ENCODE measurements at regions not wholly inside any gene's neighbourhood (a gene's known extent, or its start where the extent isn't known, plus 50 kb on each side); places are given as distances from the start of the nearest gene placed in this dataset.

- TF ChIP-seq ZNF462 (CRISPR knock-in tag; IDR thresholded peaks at IDR 0.05) (no peak), CTCF (conservative IDR thresholded peaks at IDR 0.05; ENCODE audit: low read depth in 2 of 2) (no peak), NANOG (IDR thresholded peaks at IDR 0.05; ENCODE audit: borderline replicate concordance) (no peak), ETS1 (IDR thresholded peaks at IDR 0.05) (no peak), POLR2AphosphoS5 (IDR thresholded peaks at IDR 0.05; ENCODE audit: low read depth) (no peak)
These were observed 328.6 kb upstream of the F9 start (continued) for GRCh38 chrX:139201924-139202323.

- Mint-ChIP-seq H3K4me1 (peaks cover 20% of the 10 kb centered on the region), H3K27ac (no peak overlapping the region), H3K36me3 (ENCODE audit: low read depth) (no peaks in the 10 kb centered on the region), H3K4me3 (no peak overlapping the region), H3K9me3 (no peaks in the 10 kb centered on the region), H3K27me3 (ENCODE audit: insufficient read depth, low read depth, poor library complexity) (peaks cover 54% of the 10 kb centered on the region)
- ATAC-seq (no peak), DNase-seq (ENCODE audit: low spot score) (no peak)
- peaks cover 98% of the 10 kb centered on the region for H3K27me3 ChIP-seq (ENCODE audit: insufficient read depth)
- H3K27ac ChIP-seq (ENCODE audit: low read depth), result no peak overlapping the region
- no peaks in the 10 kb centered on the region for H3K9me2 ChIP-seq (ENCODE audit: insufficient read depth)
- H2AFZ ChIP-seq, result no peak overlapping the region
- H3K4me2 ChIP-seq, result no peak overlapping the region
- H3K36me3 ChIP-seq (ENCODE audit: insufficient read depth), result no peaks in the 10 kb centered on the region
- H3K4me3 ChIP-seq, result no peak overlapping the region
- no peaks in the 10 kb centered on the region for H3K79me2 ChIP-seq (replicated peaks; ENCODE audit: insufficient read depth)
- peaks cover 9% of the 10 kb centered on the region for H3K4me1 ChIP-seq (ENCODE audit: insufficient read depth)
- no peaks in the 10 kb centered on the region for H4K20me1 ChIP-seq (replicated peaks; ENCODE audit: insufficient read depth)
- TF ChIP-seq JUNB (IDR thresholded peaks at IDR 0.05; ENCODE audit: unreplicated experiment) (no peak), EZH2 (IDR thresholded peaks at IDR 0.05; ENCODE audit: low read depth, unreplicated experiment) (no peak)
- H3F3A ChIP-seq (replicated peaks; ENCODE audit: low read depth), result no peaks in the 10 kb centered on the region
These were observed 329.7 kb upstream of the F9 start for GRCh38 chrX:139200793-139201192.
